IMR-90 (cell line): ENCODE measurements at regions not wholly inside any gene's neighbourhood (a gene's known extent, or its start where the extent isn't known, plus 50 kb on each side); places are given as distances from the start of the nearest gene placed in this dataset.

Source experiments
- ATAC-seq: fragments of 200-7000 bp; cut with Tn5 transposase; 2 replicates; pipeline ENCODE4 v1.9.1; 2020; ENCODE audit warnings: low read depth, mild to moderate bottlenecking, moderate library complexity
- BruUV-seq: library from RNA; stranded (reverse); fragments of 400-500 nt; replicated peaks from 2 replicates; lab custom pipeline; 2021; lab: Mats Ljungman, UMichigan
- CTCF ChIA-PET: fragments of 300-600 bp; formaldehyde crosslinking; extraction: SDS; loops from one replicate; lab custom pipeline; 2021; ENCODE audit warnings: antibody characterized with exemption; lab: Yijun Ruan, JAX
- POLR2A ChIA-PET: fragments of 300-600 bp; sonication (Branson Sonifier 250); formaldehyde crosslinking; loops from one replicate; lab custom pipeline; 2022; ENCODE audit warnings: antibody characterized with exemption; ENCODE audit not compliant: unreplicated experiment; lab: Charles Lee
- DNase-seq: peaks from one replicate; pipeline ENCODE4 v3.0.0; 2013
- H2AFZ ChIP-seq: replicated peaks from 2 replicates; pipeline ENCODE3; 2013; ENCODE audit warnings: low read length, mild to moderate bottlenecking; ENCODE audit not compliant: poor library complexity
- H2AK5ac ChIP-seq: 2 replicates; pipeline ENCODE4 v1.6.1; 2013; ENCODE audit warnings: low read depth, low read length, inconsistent platforms
- H2AK9ac ChIP-seq: replicated peaks from 2 replicates; pipeline ENCODE3; 2013; ENCODE audit warnings: mild to moderate bottlenecking, low read depth, low read length, moderate library complexity; ENCODE audit not compliant: poor library complexity
- H2BK120ac ChIP-seq: 2 replicates; pipeline ENCODE4 v1.6.1; 2013; ENCODE audit warnings: low read depth, low read length, inconsistent platforms
- H2BK15ac ChIP-seq: 3 replicates; pipeline ENCODE4 v1.6.1; 2013; ENCODE audit warnings: low read depth, low read length, inconsistent platforms
- H2BK20ac ChIP-seq: 2 replicates; pipeline ENCODE4 v1.6.1; 2013; ENCODE audit warnings: low read depth, mild to moderate bottlenecking, inconsistent platforms, low read length, moderate library complexity
- H2BK5ac ChIP-seq: 2 replicates; pipeline ENCODE4 v1.6.1; 2013; ENCODE audit warnings: mild to moderate bottlenecking, low read depth, low read length, inconsistent platforms; ENCODE audit not compliant: poor library complexity, severe bottlenecking
- H3K14ac ChIP-seq: replicated peaks from 2 replicates; pipeline ENCODE4 v1.6.1; 2013; ENCODE audit warnings: low read depth, low read length, inconsistent platforms
- H3K18ac ChIP-seq: 2 replicates; pipeline ENCODE4 v1.6.1; 2013; ENCODE audit warnings: low read depth, low read length, control low read depth
- H3K23ac ChIP-seq: 2 replicates; pipeline ENCODE4 v1.6.1; 2013; ENCODE audit warnings: low read depth, low read length, inconsistent platforms
- H3K27ac ChIP-seq: 2 replicates; pipeline ENCODE4 v1.5.1; 2013; ENCODE audit warnings: mild to moderate bottlenecking, control low read depth, low read length; ENCODE audit not compliant: insufficient read depth
- H3K27me3 ChIP-seq: 2 replicates; pipeline ENCODE4 v1.6.1; 2013; ENCODE audit warnings: low read length; ENCODE audit not compliant: control insufficient read depth, insufficient read depth
- H3K36me3 ChIP-seq: 2 replicates; pipeline ENCODE4 v1.6.1; 2013; ENCODE audit warnings: low read length, mixed read lengths; ENCODE audit not compliant: control insufficient read depth, insufficient read depth
- H3K4ac ChIP-seq: 2 replicates; pipeline ENCODE4 v1.6.1; 2013; ENCODE audit warnings: low read depth, low read length, inconsistent platforms
- H3K4me1 ChIP-seq: 2 replicates; pipeline ENCODE4 v1.6.1; 2013; ENCODE audit warnings: low read length, mixed read lengths; ENCODE audit not compliant: control insufficient read depth, insufficient read depth
- H3K4me2 ChIP-seq: 2 replicates; pipeline ENCODE4 v1.6.1; 2013; ENCODE audit warnings: low read depth, mild to moderate bottlenecking, control low read depth, low read length, moderate library complexity
- H3K4me3 ChIP-seq: 2 replicates; pipeline ENCODE4 v1.5.1; 2013; ENCODE audit warnings: low read depth, mild to moderate bottlenecking, control low read depth, low read length, moderate library complexity; ENCODE audit not compliant: insufficient read depth
- H3K56ac ChIP-seq: 2 replicates; pipeline ENCODE4 v1.6.1; 2013; ENCODE audit warnings: low read length, inconsistent platforms; ENCODE audit not compliant: insufficient read depth; ENCODE audit errors: extremely low read depth
- H3K79me1 ChIP-seq, 2 experiments: 2 replicates each; pipeline ENCODE4 v1.6.1; 2013; ENCODE audit warnings: low read length in 2 of 2, inconsistent platforms in 1 of 2, low read depth in 1 of 2
- H3K9ac ChIP-seq: 2 replicates; pipeline ENCODE4 v1.6.1; 2013; ENCODE audit warnings: low read depth, low read length, control low read depth
- H3K9me1 ChIP-seq: 2 replicates; pipeline ENCODE4 v1.6.1; 2013; ENCODE audit warnings: low read length, inconsistent platforms; ENCODE audit not compliant: insufficient read depth
- H3K9me3 ChIP-seq: 2 replicates; pipeline ENCODE4 v1.6.1; 2013; ENCODE audit warnings: low read length; ENCODE audit not compliant: control insufficient read depth, insufficient read depth
- H4K20me1 ChIP-seq: 2 replicates; pipeline ENCODE4 v1.6.1; 2013; ENCODE audit warnings: low read length, inconsistent platforms; ENCODE audit not compliant: insufficient read depth
- H4K5ac ChIP-seq: 2 replicates; pipeline ENCODE4 v1.6.1; 2013; ENCODE audit warnings: mild to moderate bottlenecking, low read depth, low read length, control low read depth
- H4K8ac ChIP-seq, 2 experiments: 2 replicates each; pipeline ENCODE4 v1.6.1; 2013; ENCODE audit warnings: low read depth in 2 of 2, low read length in 2 of 2, control low read depth in 1 of 2, inconsistent platforms in 1 of 2
- H4K91ac ChIP-seq: 2 replicates; pipeline ENCODE4 v1.6.1; 2013; ENCODE audit warnings: low read depth, low read length, inconsistent platforms; ENCODE audit not compliant: insufficient read depth
- BHLHE40 ChIP-seq: fragments of 150-350 bp; IDR thresholded peaks from 2 replicates; pipeline ENCODE4 v1.6.1; 2016; ENCODE audit warnings: mild to moderate bottlenecking, low read depth, low read length
- WGBS, 2 experiments: methylation state at CpG; one replicate each; pipeline versions ENCODE4 v1.1.5 to v1.1.7; 2013; ENCODE audit warnings: missing lambda C conversion rate in 2 of 2; ENCODE audit not compliant: insufficient read length in 1 of 2; ENCODE audit errors: extremely low coverage in 2 of 2; 5-methylcytosine and 5-hydroxymethylcytosine counted together
- dilution Hi-C: fragments of 300-500 bp; cut with HindIII; formaldehyde crosslinking; loops from one replicate; pipeline ENCODE4 v1.14.3; 2018; ENCODE audit warnings: low sequenced_read_pairs; ENCODE audit not compliant: unreplicated experiment
- in situ Hi-C: fragments of 300-500 bp; cut with MboI; formaldehyde crosslinking; loops from 3 replicates; pipeline ENCODE4 v1.14.3; 2019; ENCODE audit warnings: low sequenced_read_pairs, inconsistent platforms, mixed read lengths
- intact Hi-C: fragments of 100-400 bp; cut with micrococcal nuclease; formaldehyde crosslinking; loops from 2 replicates; pipeline ENCODE4 v1.10.0; 2022

GRCh38 chr17:79519601-79520000 lies 91.2 kb downstream of the RBFOX3 start:
- POLR2A ChIA-PET = no interaction called here
- Histone ChIP-seq H3K27ac (no peak overlapping the region), H3K4me3 (no peak overlapping the region), H2AK5ac (no peak overlapping the region), H3K18ac (no peak overlapping the region), H2BK120ac (no peak overlapping the region), H4K5ac (no peak overlapping the region), H2AK9ac (no peak overlapping the region), H3K9me1 (0 out of 2 replicates have a peak, but pooled peaks cover 3% of the 10 kb centered on the region), H2BK20ac (no peak overlapping the region), H3K4me2 (no peak overlapping the region), H3K9ac (no peak overlapping the region), H4K91ac (no peak overlapping the region), H3K23ac (no peak overlapping the region), H2BK5ac (no peak overlapping the region), H3K36me3 (no peaks in the 10 kb centered on the region), H3K27me3 (peaks cover 11% of the 10 kb centered on the region), H3K4me1 (no peaks in the 10 kb centered on the region), H3K9me3 (0 out of 2 replicates have a peak, but pooled peaks cover 3% of the 10 kb centered on the region), H2AFZ (no peak overlapping the region), H3K79me1 (no peaks in the 10 kb centered on the region), H4K8ac (no peak overlapping the region), H3K4ac (no peak overlapping the region), H2BK15ac (no peak overlapping the region), H3K56ac (no peak overlapping the region), H3K14ac (no peak overlapping the region), H4K20me1 (no peaks in the 10 kb centered on the region)
- ATAC-seq (no peak), DNase-seq (no peak)
- dilution Hi-C loops = no loop called here
- no peak for TF ChIP-seq BHLHE40
- CTCF ChIA-PET = no interaction called here
- in situ Hi-C loops = no loop called here
- no TSS peak for BruUV-seq
- intact Hi-C loops = no loop called here
- WGBS, 2 experiments = 74% methylated on average over 4 of the region's 11 CpGs; no CpG with 5 or more reads in 1 of the 2 experiments
